C4-2B (cell line): ENCODE measurements at regions not wholly inside any gene's neighbourhood (a gene's known extent, or its start where the extent isn't known, plus 50 kb on each side); places are given as distances from the start of the nearest gene placed in this dataset.

ENCODE experiments used
- ZFX ChIP-seq: fragments of 450-650 bp; IDR thresholded peaks from 2 replicates; pipeline ENCODE4 v1.6.1; 2017
- TF ChIP-seq, protein P1 (sequence below): fragments of 450-650 bp; conservative IDR thresholded peaks from 2 replicates; pipeline ENCODE4 v1.5.1; 2017; ENCODE audit warnings: mild to moderate bottlenecking

DNA sequence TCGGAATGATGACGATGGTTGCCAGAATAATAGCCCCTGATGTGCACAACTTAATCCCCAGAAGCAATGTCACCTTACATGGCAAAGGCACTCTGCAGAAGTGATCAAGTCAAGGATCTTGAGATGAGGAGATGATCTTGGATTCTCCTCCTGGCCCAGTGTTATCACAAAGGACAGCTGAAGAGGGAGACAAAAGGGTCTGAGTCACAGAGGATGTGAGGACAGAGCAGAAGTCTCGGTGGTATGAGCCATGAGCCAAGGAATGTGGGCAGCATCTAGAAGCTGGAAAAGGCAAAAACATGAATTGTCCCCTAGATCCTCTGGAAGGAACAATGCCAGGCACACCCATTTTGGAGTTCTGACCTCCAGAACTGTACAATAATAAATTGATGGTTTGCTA is 358.5 kb downstream of the MYCN start:
- TF ChIP-seq, protein P1, sequence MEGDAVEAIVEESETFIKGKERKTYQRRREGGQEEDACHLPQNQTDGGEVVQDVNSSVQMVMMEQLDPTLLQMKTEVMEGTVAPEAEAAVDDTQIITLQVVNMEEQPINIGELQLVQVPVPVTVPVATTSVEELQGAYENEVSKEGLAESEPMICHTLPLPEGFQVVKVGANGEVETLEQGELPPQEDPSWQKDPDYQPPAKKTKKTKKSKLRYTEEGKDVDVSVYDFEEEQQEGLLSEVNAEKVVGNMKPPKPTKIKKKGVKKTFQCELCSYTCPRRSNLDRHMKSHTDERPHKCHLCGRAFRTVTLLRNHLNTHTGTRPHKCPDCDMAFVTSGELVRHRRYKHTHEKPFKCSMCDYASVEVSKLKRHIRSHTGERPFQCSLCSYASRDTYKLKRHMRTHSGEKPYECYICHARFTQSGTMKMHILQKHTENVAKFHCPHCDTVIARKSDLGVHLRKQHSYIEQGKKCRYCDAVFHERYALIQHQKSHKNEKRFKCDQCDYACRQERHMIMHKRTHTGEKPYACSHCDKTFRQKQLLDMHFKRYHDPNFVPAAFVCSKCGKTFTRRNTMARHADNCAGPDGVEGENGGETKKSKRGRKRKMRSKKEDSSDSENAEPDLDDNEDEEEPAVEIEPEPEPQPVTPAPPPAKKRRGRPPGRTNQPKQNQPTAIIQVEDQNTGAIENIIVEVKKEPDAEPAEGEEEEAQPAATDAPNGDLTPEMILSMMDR, result no peak
- no peak for TF ChIP-seq ZFX
